ENCODE measurements at regions not wholly inside any gene's neighbourhood (a gene's known extent, or its start where the extent isn't known, plus 50 kb on each side); places are given as distances from the start of the nearest gene placed in this dataset.
"Not testable (repeated sequence)": the region's sequence is repeated elsewhere in the genome, so short reads cannot be mapped to it uniquely, and the experiment has no call there.

- Histone ChIP-seq H3K27ac (ENCODE audit: low read depth in 2 of 2, low read length in 1 of 2) (no peak overlapping the region), H3K9me2 (0 out of 2 replicates have a peak, but pooled peaks cover 3% of the 10 kb centered on the region), H3K4me1 (ENCODE audit: control insufficient read depth in 1 of 2, insufficient read depth in 2 of 2, low read depth in 1 of 2, low read length in 1 of 2) (no peaks in the 10 kb centered on the region), H3K4me3 (ENCODE audit: low read depth in 2 of 2, low read length in 1 of 2) (no peak overlapping the region), H3K27me3 (ENCODE audit: insufficient read depth) (no peaks in the 10 kb centered on the region), H3K79me2 (ENCODE audit: insufficient read depth) (no peaks in the 10 kb centered on the region), H3K9me3 (no peaks in the 10 kb centered on the region), H3F3A (replicated peaks; ENCODE audit: insufficient read depth) (no peaks in the 10 kb centered on the region), H3K36me3 (replicated peaks in 1 of 2; ENCODE audit: control insufficient read depth in 1 of 2, insufficient read depth in 2 of 2, low read length in 1 of 2) (no peaks in the 10 kb centered on the region), H4K20me1 (ENCODE audit: insufficient read depth) (no peaks in the 10 kb centered on the region), H2AFZ (ENCODE audit: low read depth) (no peak overlapping the region), H3K4me2 (no peak overlapping the region), H3K9ac (no peak overlapping the region)
- ChIA-PET POLR2A (no interaction called here), CTCF (no interaction called here)
- no peak for DNase-seq
- 77% methylated on average over 8 of the region's 8 CpGs for WGBS (ENCODE audit: low lambda C conversion rate)
- TF ChIP-seq NFIC (IDR thresholded peaks at IDR 0.05; ENCODE audit: borderline replicate concordance) (no peak), TCF12 (IDR thresholded peaks at IDR 0.05) (no peak), NRF1 (IDR thresholded peaks at IDR 0.05; ENCODE audit: low read depth, low read length) (no peak), IRF3 (IDR thresholded peaks at IDR 0.05; ENCODE audit: low read depth, low read length) (no peak), PBX3 (IDR thresholded peaks at IDR 0.05) (no peak), MXI1 (IDR thresholded peaks at IDR 0.05; ENCODE audit: low read depth, low read length) (no peak)
Observed at GRCh38 chr3:182651461-182651860, 141.8 kb upstream of the ATP11B start.

GRCh38 chr3:182653065-182653464 lies 140.2 kb upstream of the ATP11B start:
- H3K4me3 ChIP-seq (ENCODE audit: low read depth in 2 of 2, low read length in 1 of 2); POLR2A ChIA-PET; H2AFZ ChIP-seq (ENCODE audit: low read depth); H3K27me3 ChIP-seq (ENCODE audit: insufficient read depth); H3K4me1 ChIP-seq (ENCODE audit: control insufficient read depth in 1 of 2, insufficient read depth in 2 of 2, low read depth in 1 of 2, low read length in 1 of 2); CTCF ChIA-PET; H3K9me2 ChIP-seq; H3K27ac ChIP-seq (ENCODE audit: low read depth in 2 of 2, low read length in 1 of 2); H3K79me2 ChIP-seq (ENCODE audit: insufficient read depth); H3F3A ChIP-seq (replicated peaks; ENCODE audit: insufficient read depth); DNase-seq; H3K9ac ChIP-seq; H3K4me2 ChIP-seq; H4K20me1 ChIP-seq (ENCODE audit: insufficient read depth); H3K9me3 ChIP-seq; H3K36me3 ChIP-seq (replicated peaks in 1 of 2; ENCODE audit: control insufficient read depth in 1 of 2, insufficient read depth in 2 of 2, low read length in 1 of 2): not testable (repeated sequence)
- 62% methylated on average over 1 of the region's 1 CpG for WGBS (ENCODE audit: low lambda C conversion rate)

- Histone ChIP-seq H3K9me3 (no peaks in the 10 kb centered on the region), H3K27ac (ENCODE audit: low read depth in 2 of 2, low read length in 1 of 2) (no peak overlapping the region), H3F3A (replicated peaks; ENCODE audit: insufficient read depth) (no peaks in the 10 kb centered on the region), H3K4me1 (ENCODE audit: control insufficient read depth in 1 of 2, insufficient read depth in 2 of 2, low read depth in 1 of 2, low read length in 1 of 2) (peaks cover 0 to 6% of the 10 kb centered on the region in 2 experiments; a peak in 1 of 4 replicates), H3K27me3 (ENCODE audit: insufficient read depth) (no peaks in the 10 kb centered on the region), H4K20me1 (ENCODE audit: insufficient read depth) (no peaks in the 10 kb centered on the region), H3K36me3 (replicated peaks in 1 of 2; ENCODE audit: control insufficient read depth in 1 of 2, insufficient read depth in 2 of 2, low read length in 1 of 2) (no peaks in the 10 kb centered on the region), H2AFZ (ENCODE audit: low read depth) (no peak overlapping the region), H3K79me2 (ENCODE audit: insufficient read depth) (no peaks in the 10 kb centered on the region), H3K9ac (no peak overlapping the region), H3K4me3 (ENCODE audit: low read depth in 2 of 2, low read length in 1 of 2) (no peak overlapping the region), H3K4me2 (no peak overlapping the region), H3K9me2 (no peaks in the 10 kb centered on the region)
- ChIA-PET POLR2A (no interaction called here), CTCF (interaction anchor here (1.0 kb wide), 1 partner anchor 9 kb away, joined by 3 read pairs; no protein-coding TSS in a partner anchor)
- DNase-seq, result no peak
- WGBS (ENCODE audit: low lambda C conversion rate), result 41% methylated on average over 3 of the region's 3 CpGs
- no peak for TF ChIP-seq NRF1 (IDR thresholded peaks at IDR 0.05; ENCODE audit: low read depth, low read length)
- TF ChIP-seq IRF3 (IDR thresholded peaks at IDR 0.05; ENCODE audit: low read depth, low read length), result no peak
- no peak for TF ChIP-seq PBX3 (IDR thresholded peaks at IDR 0.05)
- TF ChIP-seq SMC3 (IDR thresholded peaks at IDR 0.05; ENCODE audit: low read depth, low read length), result no peak
- no peak for TF ChIP-seq RAD21 (IDR thresholded peaks at IDR 0.05; ENCODE audit: low read length)
- TF ChIP-seq POLR2AphosphoS5 (IDR thresholded peaks at IDR 0.05; ENCODE audit: low read depth, low read length), result no peak
- TF ChIP-seq CTCF (IDR thresholded peaks at IDR 0.05), result no peak
- TF ChIP-seq MXI1 (IDR thresholded peaks at IDR 0.05; ENCODE audit: low read depth, low read length), result no peak
- TF ChIP-seq CHD2 (IDR thresholded peaks at IDR 0.05; ENCODE audit: low read length, partially characterized antibody), result no peak
- no peak for TF ChIP-seq TCF12 (IDR thresholded peaks at IDR 0.05)
- TF ChIP-seq TAF1 (IDR thresholded peaks at IDR 0.05; ENCODE audit: borderline replicate concordance, low read depth, low read length), result no peak
- no peak for TF ChIP-seq GATA2 (CRISPR knock-in tag; IDR thresholded peaks at IDR 0.05)
- TF ChIP-seq RFX5 (IDR thresholded peaks at IDR 0.05; ENCODE audit: low read length), result no peak
- TF ChIP-seq MEF2A (IDR thresholded peaks at IDR 0.05; ENCODE audit: borderline replicate concordance, low read depth), result no peak
Observed at GRCh38 chr3:182668541-182668940, 124.8 kb upstream of the ATP11B start.

All from SK-N-SH (cell line).